ENCODE measurements at regions not wholly inside any gene's neighbourhood (a gene's known extent, or its start where the extent isn't known, plus 50 kb on each side); places are given as distances from the start of the nearest gene placed in this dataset.
"Not testable (repeated sequence)": the region's sequence is repeated elsewhere in the genome, so short reads cannot be mapped to it uniquely, and the experiment has no call there.

DNA sequence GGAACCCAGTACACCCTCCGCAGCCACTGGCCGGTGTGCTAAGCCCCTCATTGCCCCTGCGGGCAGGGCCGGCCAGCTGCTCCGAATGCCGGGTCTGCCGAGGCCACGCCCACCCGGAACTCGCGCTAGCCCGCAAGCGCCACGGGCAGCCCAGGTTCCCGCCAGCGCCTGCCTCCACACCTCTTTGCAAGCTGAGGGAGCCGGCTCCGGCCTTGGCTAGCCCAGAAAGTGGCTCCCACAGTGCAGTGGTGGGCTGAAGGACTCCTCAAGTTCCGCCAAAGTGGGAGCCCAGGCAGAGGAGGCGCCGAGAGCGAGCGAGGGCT lies 81.4 kb upstream of the BCHE start:
- Histone ChIP-seq H3K27ac (ENCODE audit: control insufficient read depth, insufficient read depth, low read length) (no peak overlapping the region), H3K4me1 (ENCODE audit: control insufficient read depth, extremely low read depth, insufficient read depth, low read length) (no peaks in the 10 kb centered on the region), H2AFZ (ENCODE audit: control insufficient read depth, low read length) (no peak overlapping the region), H3K4me3 (ENCODE audit: control insufficient read depth in 2 of 3, extremely low read depth in 1 of 3, insufficient read depth in 2 of 3, low read depth in 1 of 3, low read length in 3 of 3) (no peak overlapping the region), H3K4me2 (ENCODE audit: control insufficient read depth, extremely low read depth, insufficient read depth, low read depth, low read length) (no peak overlapping the region), H4K20me1 (ENCODE audit: control insufficient read depth, extremely low read depth, insufficient read depth, low read length) (no peaks in the 10 kb centered on the region), H3K36me3 (ENCODE audit: control insufficient read depth in 2 of 2, extremely low read depth in 1 of 2, insufficient read depth in 2 of 2, low read length in 2 of 2) (no peaks in the 10 kb centered on the region), H3K79me2 (ENCODE audit: control insufficient read depth, insufficient read depth, low read length) (no peaks in the 10 kb centered on the region), H3K9me1 (ENCODE audit: control insufficient read depth, extremely low read depth, insufficient read depth, low read length) (no peaks in the 10 kb centered on the region), H3K9ac (ENCODE audit: control insufficient read depth, extremely low read depth, insufficient read depth, low read length) (no peak overlapping the region), H3K9me3 (ENCODE audit: control insufficient read depth, low read depth, low read length) (no peaks in the 10 kb centered on the region), H3K27me3 (ENCODE audit: control insufficient read depth, extremely low read depth, insufficient read depth, low read length) (no peaks in the 10 kb centered on the region)
- dilution Hi-C loops (cut with MboI; ENCODE audit: extremely low pct_ligation_motif_present, low sequenced_read_pairs) = no loop called here
- no peak for TF ChIP-seq EZH2 (IDR thresholded peaks at IDR 0.05; ENCODE audit: low read length)
- TF ChIP-seq CTCF (optimal IDR thresholded peaks at IDR 0.05 in 1 of 3, IDR thresholded peaks at IDR 0.05 in 1 of 3, conservative IDR thresholded peaks at IDR 0.05 in 1 of 3; ENCODE audit: extremely low read depth in 1 of 3, insufficient read depth in 2 of 3, low read length in 3 of 3) = no peak
- DNase-seq (ENCODE audit: low read depth, low spot score) (no peak), FAIRE-seq (no peak)

- FAIRE-seq = not testable (repeated sequence)
Observed at GRCh38 chr3:165917938-165918656, 80.9 kb upstream of the BCHE start.

GRCh38 chr3:165915104-165915503 lies 77.9 kb upstream of the BCHE start:
- dilution Hi-C loops (cut with MboI; ENCODE audit: extremely low pct_ligation_motif_present, low sequenced_read_pairs); H3K27me3 ChIP-seq (ENCODE audit: control insufficient read depth, extremely low read depth, insufficient read depth, low read length); H3K4me3 ChIP-seq (ENCODE audit: control insufficient read depth in 2 of 3, extremely low read depth in 1 of 3, insufficient read depth in 2 of 3, low read depth in 1 of 3, low read length in 3 of 3); H3K4me2 ChIP-seq (ENCODE audit: control insufficient read depth, extremely low read depth, insufficient read depth, low read depth, low read length); H3K4me1 ChIP-seq (ENCODE audit: control insufficient read depth, extremely low read depth, insufficient read depth, low read length); FAIRE-seq; H3K9me3 ChIP-seq (ENCODE audit: control insufficient read depth, low read depth, low read length); H3K9me1 ChIP-seq (ENCODE audit: control insufficient read depth, extremely low read depth, insufficient read depth, low read length); DNase-seq (ENCODE audit: low read depth, low spot score); H4K20me1 ChIP-seq (ENCODE audit: control insufficient read depth, extremely low read depth, insufficient read depth, low read length); H3K79me2 ChIP-seq (ENCODE audit: control insufficient read depth, insufficient read depth, low read length); H3K27ac ChIP-seq (ENCODE audit: control insufficient read depth, insufficient read depth, low read length); H2AFZ ChIP-seq (ENCODE audit: control insufficient read depth, low read length); H3K9ac ChIP-seq (ENCODE audit: control insufficient read depth, extremely low read depth, insufficient read depth, low read length); H3K36me3 ChIP-seq (ENCODE audit: control insufficient read depth in 2 of 2, extremely low read depth in 1 of 2, insufficient read depth in 2 of 2, low read length in 2 of 2): not testable (repeated sequence)

More at GRCh38 chr3:165917938-165918656, 80.9 kb upstream of the BCHE start:
- H3K36me3 ChIP-seq (ENCODE audit: control insufficient read depth in 2 of 2, extremely low read depth in 1 of 2, insufficient read depth in 2 of 2, low read length in 2 of 2); H3K4me1 ChIP-seq (ENCODE audit: control insufficient read depth, extremely low read depth, insufficient read depth, low read length); H4K20me1 ChIP-seq (ENCODE audit: control insufficient read depth, extremely low read depth, insufficient read depth, low read length); DNase-seq (ENCODE audit: low read depth, low spot score); H2AFZ ChIP-seq (ENCODE audit: control insufficient read depth, low read length); H3K79me2 ChIP-seq (ENCODE audit: control insufficient read depth, insufficient read depth, low read length); H3K27ac ChIP-seq (ENCODE audit: control insufficient read depth, insufficient read depth, low read length); H3K9ac ChIP-seq (ENCODE audit: control insufficient read depth, extremely low read depth, insufficient read depth, low read length); H3K9me3 ChIP-seq (ENCODE audit: control insufficient read depth, low read depth, low read length); dilution Hi-C loops (cut with MboI; ENCODE audit: extremely low pct_ligation_motif_present, low sequenced_read_pairs); H3K4me3 ChIP-seq (ENCODE audit: control insufficient read depth in 2 of 3, extremely low read depth in 1 of 3, insufficient read depth in 2 of 3, low read depth in 1 of 3, low read length in 3 of 3); H3K4me2 ChIP-seq (ENCODE audit: control insufficient read depth, extremely low read depth, insufficient read depth, low read depth, low read length); H3K27me3 ChIP-seq (ENCODE audit: control insufficient read depth, extremely low read depth, insufficient read depth, low read length); H3K9me1 ChIP-seq (ENCODE audit: control insufficient read depth, extremely low read depth, insufficient read depth, low read length): not testable (repeated sequence)

All from keratinocyte (primary cell).